Lower leg skin (tissue), 4 donors: ENCODE measurements at regions not wholly inside any gene's neighbourhood (a gene's known extent, or its start where the extent isn't known, plus 50 kb on each side); places are given as distances from the start of the nearest gene placed in this dataset.

Source experiments
- DNase-seq, 2 donors: peaks; one replicate each; pipeline ENCODE4 v3.0.0-alpha.2; 2019; ENCODE audit warnings: low spot score in 2 of 2
- H3K4me3 ChIP-seq: fragments of 200-600 bp; sonication (generic); 2 replicates; pipeline ENCODE4 v1.5.1; 2017; ENCODE audit warnings: mild to moderate bottlenecking, low read depth; ENCODE audit not compliant: poor library complexity, severe bottlenecking
- POLR2A ChIP-seq, 2 donors: fragments of 450-650 bp; IDR thresholded peaks; one replicate each; pipeline ENCODE4 v1.6.1; 2016 to 2017; ENCODE audit warnings: antibody characterized with exemption in 2 of 2, mild to moderate bottlenecking in 1 of 2, moderate library complexity in 1 of 2
- WGBS, 2 donors: methylation state at CpG; one replicate each; pipeline ENCODE4 v1.1.5; 2018; 5-methylcytosine and 5-hydroxymethylcytosine counted together
- intact Hi-C: fragments of 100-400 bp; cut with DNase I; formaldehyde crosslinking; loops from one replicate; pipeline ENCODE4 v1.15.0; 2023; ENCODE audit warnings: low total_unique reads
- TF ChIP-seq, protein P1 (sequence below), 3 donors: fragments of 450-650 bp; IDR thresholded peaks; one replicate each; pipeline ENCODE4 v1.5.1; 2016; ENCODE audit warnings: antibody characterized with exemption in 3 of 3, mild to moderate bottlenecking in 3 of 3, moderate library complexity in 2 of 3

DNA sequence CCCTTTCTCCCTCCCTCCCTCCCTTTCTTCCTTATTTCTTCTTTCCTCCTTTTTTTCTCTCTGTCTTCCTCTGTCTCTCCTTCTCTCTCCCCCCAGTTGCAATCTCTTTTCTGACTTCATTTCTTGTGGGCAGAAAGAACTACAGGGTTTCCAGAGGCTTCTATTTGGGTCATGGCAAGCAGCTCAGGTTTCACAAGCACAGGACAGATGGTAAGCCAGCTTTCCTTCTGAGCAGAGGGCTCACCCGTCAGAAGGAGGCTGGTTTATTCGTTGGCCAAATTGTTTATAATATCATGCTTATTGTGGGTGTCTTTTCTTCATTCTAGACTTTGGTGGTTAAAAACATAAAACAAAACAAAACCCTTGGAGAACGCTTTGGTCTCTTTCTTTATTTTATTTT is 58.9 kb upstream of the CLMP start:
- intact Hi-C loops = no loop called here
- DNase-seq = no peak
- 65 to 69% methylated on average over 3 of the region's 3 CpGs for WGBS, 2 donors
- TF ChIP-seq POLR2A (IDR thresholded peaks at IDR 0.05) = no peak
- TF ChIP-seq, protein P1, sequence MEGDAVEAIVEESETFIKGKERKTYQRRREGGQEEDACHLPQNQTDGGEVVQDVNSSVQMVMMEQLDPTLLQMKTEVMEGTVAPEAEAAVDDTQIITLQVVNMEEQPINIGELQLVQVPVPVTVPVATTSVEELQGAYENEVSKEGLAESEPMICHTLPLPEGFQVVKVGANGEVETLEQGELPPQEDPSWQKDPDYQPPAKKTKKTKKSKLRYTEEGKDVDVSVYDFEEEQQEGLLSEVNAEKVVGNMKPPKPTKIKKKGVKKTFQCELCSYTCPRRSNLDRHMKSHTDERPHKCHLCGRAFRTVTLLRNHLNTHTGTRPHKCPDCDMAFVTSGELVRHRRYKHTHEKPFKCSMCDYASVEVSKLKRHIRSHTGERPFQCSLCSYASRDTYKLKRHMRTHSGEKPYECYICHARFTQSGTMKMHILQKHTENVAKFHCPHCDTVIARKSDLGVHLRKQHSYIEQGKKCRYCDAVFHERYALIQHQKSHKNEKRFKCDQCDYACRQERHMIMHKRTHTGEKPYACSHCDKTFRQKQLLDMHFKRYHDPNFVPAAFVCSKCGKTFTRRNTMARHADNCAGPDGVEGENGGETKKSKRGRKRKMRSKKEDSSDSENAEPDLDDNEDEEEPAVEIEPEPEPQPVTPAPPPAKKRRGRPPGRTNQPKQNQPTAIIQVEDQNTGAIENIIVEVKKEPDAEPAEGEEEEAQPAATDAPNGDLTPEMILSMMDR (IDR thresholded peaks at IDR 0.05) = no peak
- H3K4me3 ChIP-seq = no peak overlapping the region

DNA sequence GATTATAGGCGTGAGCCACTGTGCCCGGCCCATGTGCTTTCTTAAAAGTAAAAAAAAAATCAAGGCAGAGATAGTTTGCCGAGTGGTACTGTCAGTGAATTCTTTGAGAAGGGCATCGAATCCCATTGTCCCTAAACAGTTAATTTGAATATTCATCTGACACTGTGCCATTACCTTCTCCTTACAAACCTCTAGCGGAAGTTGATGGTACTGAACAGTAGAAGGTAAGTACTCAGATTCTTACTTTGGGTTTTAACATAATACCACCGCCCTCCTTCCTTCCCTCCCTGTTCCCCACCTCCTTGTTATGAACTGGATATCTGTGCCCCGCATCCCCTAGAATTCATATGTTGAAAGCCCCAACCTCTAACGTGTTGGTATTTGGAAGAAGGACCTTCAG is 58.2 kb upstream of the CLMP start:
- intact Hi-C loops = no loop called here
- TF ChIP-seq, protein P1 (IDR thresholded peaks at IDR 0.05) = no peak
- no peak for TF ChIP-seq POLR2A (IDR thresholded peaks at IDR 0.05)
- H3K4me3 ChIP-seq = no peak overlapping the region
- 90 to 93% methylated on average over 8 of the region's 8 CpGs for WGBS, 2 donors
- DNase-seq = no peak

DNA sequence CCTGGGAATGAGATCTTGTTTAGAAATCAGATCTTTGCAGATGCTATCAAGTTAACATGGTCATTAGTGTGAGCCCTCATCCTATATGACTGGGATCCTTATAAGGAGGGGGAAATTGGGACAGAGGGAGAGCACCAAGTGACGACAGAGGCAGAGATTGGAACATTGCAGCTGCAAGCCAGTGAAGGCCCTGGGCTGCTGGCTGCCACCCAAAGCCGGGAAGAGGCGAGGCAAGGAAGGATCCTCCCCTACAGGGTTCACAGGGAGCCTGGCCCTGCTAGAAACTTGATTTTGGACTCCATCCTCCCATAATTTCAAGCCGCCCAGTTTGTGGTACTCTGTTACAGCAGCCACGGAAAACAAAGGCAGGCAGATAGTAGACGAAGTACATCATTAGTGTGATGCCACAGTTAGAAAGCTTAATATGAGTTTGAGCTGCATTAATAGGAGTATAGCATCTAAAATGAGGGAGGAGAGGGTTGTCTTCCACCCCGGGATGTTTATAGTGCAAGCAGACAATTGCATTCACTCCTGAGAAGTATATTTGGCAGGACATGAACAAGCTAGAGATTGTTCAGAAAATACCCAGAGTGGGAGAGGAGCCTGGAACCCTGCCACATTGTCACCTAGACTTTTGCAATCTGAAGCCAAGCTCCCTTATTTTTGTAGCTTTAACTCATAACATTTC is 56.8 kb upstream of the CLMP start:
- TF ChIP-seq POLR2A (IDR thresholded peaks at IDR 0.05) = no peak
- TF ChIP-seq, protein P1 (IDR thresholded peaks at IDR 0.05) = no peak
- intact Hi-C loops = no loop called here
- 36 to 46% methylated on average over 7 of the region's 7 CpGs for WGBS, 2 donors
- no peak overlapping the region for H3K4me3 ChIP-seq
- no peak for DNase-seq

DNA sequence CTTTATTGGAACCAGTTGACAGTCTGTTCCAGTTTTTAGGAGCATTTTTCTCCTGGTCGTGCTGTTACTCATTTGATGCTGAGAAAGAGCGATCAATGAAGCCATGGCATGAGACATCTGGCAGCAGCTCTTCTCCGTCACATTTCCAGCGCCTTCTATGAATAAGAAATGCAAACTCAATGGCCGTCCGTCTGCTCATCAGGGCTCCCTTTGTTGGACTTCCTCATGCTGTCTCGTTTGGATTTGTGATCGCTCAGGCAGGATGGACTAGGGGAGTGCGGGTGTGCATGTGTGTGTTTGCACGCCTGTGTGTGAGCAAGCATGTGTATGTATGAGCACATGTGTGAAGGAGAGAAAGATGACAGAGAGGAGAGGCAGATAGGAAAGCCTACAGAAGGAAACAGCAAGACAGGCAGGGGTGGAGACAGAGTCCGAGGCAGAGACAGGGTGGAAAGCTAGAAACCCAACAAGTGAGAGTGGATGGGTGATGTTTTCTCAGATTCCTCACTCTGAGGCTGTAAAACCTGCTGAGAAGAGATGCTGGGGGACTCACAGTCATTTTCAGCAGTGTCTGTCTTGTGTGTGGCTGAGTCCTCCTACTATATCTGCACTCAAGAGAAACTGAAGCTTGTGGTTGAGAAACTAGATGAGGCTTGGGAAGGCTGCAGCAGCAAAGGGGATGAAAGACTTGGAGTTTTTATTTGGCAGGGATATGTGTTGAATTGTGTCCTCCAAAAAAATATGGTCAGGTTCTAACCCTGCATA is 56.0 kb upstream of the CLMP start:
- DNase-seq = no peak
- 66 to 72% methylated on average over 11 of the region's 11 CpGs for WGBS, 2 donors

DNA sequence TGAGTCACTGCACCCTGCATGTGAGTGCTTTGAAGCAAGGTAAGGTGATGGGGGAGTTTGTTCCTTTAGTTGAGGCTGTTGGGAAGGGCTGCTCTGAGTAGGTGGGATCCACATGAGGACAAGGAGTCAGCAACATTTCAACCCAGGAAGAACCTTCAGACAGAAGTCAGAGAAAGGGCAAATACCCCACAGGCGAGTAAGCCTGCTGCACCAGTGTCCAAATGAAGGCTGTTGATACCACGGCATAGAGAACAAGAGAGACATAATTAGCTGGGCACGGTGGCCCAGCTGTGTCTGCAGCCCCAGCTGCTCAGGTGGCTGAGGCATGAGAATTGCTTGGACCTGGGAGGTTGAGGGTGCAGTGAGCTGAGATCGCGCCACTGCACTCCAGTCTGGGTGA is 54.3 kb upstream of the CLMP start:
- TF ChIP-seq POLR2A (IDR thresholded peaks at IDR 0.05) = no peak
- 79 to 82% methylated on average over 5 of the region's 5 CpGs for WGBS, 2 donors
- peak in 1 of 2 donors; percentile 32 for DNase-seq
- intact Hi-C loops = loop anchor here (5.0 kb wide), 1 partner anchor 137 kb away; no protein-coding TSS in a partner anchor
- no peak overlapping the region for H3K4me3 ChIP-seq

More for the DNA sequence above, 56.0 kb upstream of the CLMP start:
- intact Hi-C loops = no loop called here
- no peak for TF ChIP-seq POLR2A (IDR thresholded peaks at IDR 0.05)
- TF ChIP-seq, protein P1 (IDR thresholded peaks at IDR 0.05) = no peak
- no peak overlapping the region for H3K4me3 ChIP-seq

DNA sequence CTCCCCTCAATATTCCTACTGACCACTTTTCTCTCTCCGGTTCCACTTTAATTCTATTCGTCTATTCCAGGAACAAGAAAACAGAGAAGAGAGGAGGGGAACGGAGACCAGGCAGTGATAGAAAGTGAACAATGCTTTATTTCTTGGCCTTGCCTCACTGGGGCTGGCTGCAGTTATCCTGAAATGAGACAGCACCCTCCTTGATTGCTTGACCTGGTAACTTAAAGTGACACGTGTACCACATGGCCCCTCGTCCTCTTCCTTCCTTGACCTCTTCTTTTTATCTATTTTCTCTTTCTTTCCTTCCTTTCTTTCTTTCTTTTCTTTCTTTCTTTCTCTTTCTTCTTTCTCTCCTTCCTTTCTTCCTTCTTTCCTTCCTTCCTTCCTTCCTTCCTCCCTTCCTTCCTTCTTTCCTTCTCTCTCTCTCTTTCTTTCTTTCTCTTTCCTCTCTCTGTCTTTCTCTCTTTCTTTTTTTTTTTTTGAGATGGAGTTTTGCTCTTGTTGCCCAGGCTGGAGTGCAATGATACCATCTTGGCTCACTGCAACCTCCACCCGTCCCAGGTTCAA is 52.8 kb upstream of the CLMP start:
- no peak overlapping the region for H3K4me3 ChIP-seq
- WGBS, 2 donors = 51 to 52% methylated on average over 6 of the region's 6 CpGs
- TF ChIP-seq POLR2A (IDR thresholded peaks at IDR 0.05) = no peak
- TF ChIP-seq, protein P1 (IDR thresholded peaks at IDR 0.05) = no peak
- intact Hi-C loops = loop anchor here (5.0 kb wide), 1 partner anchor 136 kb away; no protein-coding TSS in a partner anchor
- DNase-seq = no peak
